Panc1 (cell line): ENCODE measurements at regions not wholly inside any gene's neighbourhood (a gene's known extent, or its start where the extent isn't known, plus 50 kb on each side); places are given as distances from the start of the nearest gene placed in this dataset.

Source experiments
- CTCF ChIP-seq: fragments of 450-650 bp; IDR thresholded peaks from 2 replicates; pipeline ENCODE4 v1.5.1; 2017; ENCODE audit warnings: mild to moderate bottlenecking
- POLR2AphosphoS5 ChIP-seq: IDR thresholded peaks from 2 replicates; pipeline ENCODE4 v1.6.1; 2012; ENCODE audit warnings: mild to moderate bottlenecking, low read depth, low read length, moderate library complexity
- REST ChIP-seq, 2 experiments: IDR thresholded peaks; 2 replicates each; pipeline ENCODE4 v1.6.1; 2011 to 2012; ENCODE audit warnings: low read depth in 2 of 2, control low read depth in 1 of 2, low read length in 1 of 2, mild to moderate bottlenecking in 1 of 2, moderate library complexity in 1 of 2; ENCODE audit not compliant: insufficient read depth in 1 of 2
- SIN3A ChIP-seq: IDR thresholded peaks from 2 replicates; pipeline ENCODE4 v1.6.1; 2012; ENCODE audit warnings: low read depth, mild to moderate bottlenecking, low read length, moderate library complexity, borderline replicate concordance; ENCODE audit not compliant: insufficient read depth
- TCF7L2 ChIP-seq: IDR thresholded peaks from 2 replicates; pipeline ENCODE4 v1.6.1; 2011; ENCODE audit warnings: mild to moderate bottlenecking, low read depth, low read length, inconsistent platforms

- TF ChIP-seq POLR2AphosphoS5 (no peak), CTCF (no peak), TCF7L2 (no peak), REST (IDR thresholded peaks at IDR 0.05; ENCODE audit: insufficient read depth in 1 of 2, low read depth in 2 of 2, low read length in 1 of 2) (no peak), SIN3A (no peak)
Observed at GRCh38 chr2:198653311-198653710, 804.4 kb downstream of the SATB2 start.
